Activated naive CD4-positive, alpha-beta T cell treated with anti-CD3 and anti-CD28 coated beads, Interleukin-2, amount 10 ng/mL, durations not matched to agents 7 days and 5 days (primary cell): ENCODE measurements at regions not wholly inside any gene's neighbourhood (a gene's known extent, or its start where the extent isn't known, plus 50 kb on each side); places are given as distances from the start of the nearest gene placed in this dataset.

Experiments
- CTCF ChIA-PET: fragments of 350-600 bp; sonication (Branson Sonifier 250); formaldehyde crosslinking; loops from one replicate; lab custom pipeline; 2021; ENCODE audit warnings: antibody characterized with exemption; lab: Charles Lee
- DNase-seq: peaks from one replicate; pipeline ENCODE4 v3.0.0-alpha.2; 2020
- H3K27ac Mint-ChIP-seq: one replicate; pipeline ENCODE4 v1.8.0; 2021; ENCODE audit warnings: mild to moderate bottlenecking, moderate library complexity, mixed read lengths
- H3K27me3 Mint-ChIP-seq: one replicate; pipeline ENCODE4 v1.8.0; 2021; ENCODE audit warnings: mild to moderate bottlenecking, mixed read lengths
- H3K36me3 Mint-ChIP-seq: one replicate; pipeline ENCODE4 v1.8.0; 2021; ENCODE audit warnings: mixed read lengths
- H3K4me1 Mint-ChIP-seq: one replicate; pipeline ENCODE4 v1.8.0; 2021; ENCODE audit warnings: mixed read lengths
- H3K4me3 Mint-ChIP-seq: one replicate; pipeline ENCODE4 v1.8.0; 2021; ENCODE audit warnings: mild to moderate bottlenecking, moderate library complexity, mixed read lengths
- H3K9me3 Mint-ChIP-seq: one replicate; pipeline ENCODE4 v1.8.0; 2021; ENCODE audit warnings: mixed read lengths

- no peaks in the 10 kb centered on the region for H3K4me1 Mint-ChIP-seq
- H3K27ac Mint-ChIP-seq = no peak overlapping the region
- H3K9me3 Mint-ChIP-seq = peaks cover 8% of the 10 kb centered on the region
- H3K27me3 Mint-ChIP-seq = no peaks in the 10 kb centered on the region
- no peaks in the 10 kb centered on the region for H3K36me3 Mint-ChIP-seq
- CTCF ChIA-PET = no interaction called here
- DNase-seq = no peak
- no peak overlapping the region for H3K4me3 Mint-ChIP-seq
Measured at GRCh38 chr2:221836095-221836494, 264.0 kb upstream of the EPHA4 start.

- no peaks in the 10 kb centered on the region for H3K36me3 Mint-ChIP-seq
- CTCF ChIA-PET = no interaction called here
Measured at GRCh38 chr2:221833966-221834365, 261.9 kb upstream of the EPHA4 start.

GRCh38 chr2:221831051-221831450, 258.9 kb upstream of the EPHA4 start:
- Mint-ChIP-seq H3K36me3 (no peaks in the 10 kb centered on the region), H3K27ac (no peak overlapping the region), H3K27me3 (no peaks in the 10 kb centered on the region), H3K9me3 (peaks cover 8% of the 10 kb centered on the region), H3K4me1 (no peaks in the 10 kb centered on the region), H3K4me3 (no peak overlapping the region)
- no peak for DNase-seq
- CTCF ChIA-PET = no interaction called here

More at GRCh38 chr2:221833966-221834365, 261.9 kb upstream of the EPHA4 start:
- no peak overlapping the region for H3K4me3 Mint-ChIP-seq
- H3K4me1 Mint-ChIP-seq = no peaks in the 10 kb centered on the region
- no peak for DNase-seq
- H3K9me3 Mint-ChIP-seq = peaks cover 8% of the 10 kb centered on the region
- H3K27me3 Mint-ChIP-seq = no peaks in the 10 kb centered on the region
- no peak overlapping the region for H3K27ac Mint-ChIP-seq

- Mint-ChIP-seq H3K27ac (no peak overlapping the region), H3K9me3 (no peaks in the 10 kb centered on the region), H3K4me3 (no peak overlapping the region), H3K27me3 (no peaks in the 10 kb centered on the region), H3K4me1 (no peaks in the 10 kb centered on the region), H3K36me3 (no peaks in the 10 kb centered on the region)
- no peak for DNase-seq
- CTCF ChIA-PET = no interaction called here
Measured at GRCh38 chr2:221822416-221822815, 250.3 kb upstream of the EPHA4 start.

DNA sequence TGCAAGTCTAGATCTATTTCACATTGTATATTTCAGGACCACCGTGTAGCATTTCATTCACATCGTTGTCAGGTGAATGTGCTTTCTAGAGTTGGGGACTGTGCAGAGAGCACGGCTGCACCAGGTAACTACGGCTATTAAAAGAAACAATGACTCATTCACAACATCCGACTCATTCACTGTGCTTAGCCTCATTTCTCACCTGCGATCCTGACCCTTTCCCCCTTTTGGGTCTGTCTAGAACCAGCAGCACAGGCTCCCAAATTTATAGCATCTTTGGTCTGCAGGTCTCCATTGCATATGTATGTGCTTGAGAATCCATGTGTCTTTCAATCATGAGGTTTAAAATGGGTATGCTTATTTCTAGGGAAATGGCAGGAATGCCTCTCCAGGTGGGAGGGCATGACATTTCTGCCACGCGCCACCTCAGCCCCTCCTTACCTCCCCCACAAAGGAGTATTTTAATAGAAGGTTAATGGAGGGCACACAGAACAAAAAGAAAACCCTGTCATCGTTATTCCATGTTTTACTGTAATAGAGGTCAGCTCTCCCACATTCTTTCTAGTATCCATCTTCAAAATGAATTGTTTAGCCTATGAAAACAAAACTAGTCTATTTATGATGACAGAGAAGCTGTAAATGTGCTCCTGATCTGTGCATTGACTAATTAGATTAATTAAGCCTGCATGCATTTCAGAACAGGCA, 246.7 kb upstream of the EPHA4 start:
- Mint-ChIP-seq H3K36me3 (no peaks in the 10 kb centered on the region), H3K27me3 (no peaks in the 10 kb centered on the region)
- CTCF ChIA-PET = no interaction called here

GRCh38 chr2:221817878-221818277, 245.8 kb upstream of the EPHA4 start:
- Mint-ChIP-seq H3K9me3 (peaks cover 6% of the 10 kb centered on the region), H3K4me3 (no peak overlapping the region), H3K4me1 (no peaks in the 10 kb centered on the region), H3K27ac (no peak overlapping the region), H3K27me3 (no peaks in the 10 kb centered on the region), H3K36me3 (no peaks in the 10 kb centered on the region)
- DNase-seq = no peak
- CTCF ChIA-PET = no interaction called here

More for the DNA sequence above, 246.7 kb upstream of the EPHA4 start:
- Mint-ChIP-seq H3K9me3 (peaks cover 6% of the 10 kb centered on the region), H3K27ac (no peak overlapping the region), H3K4me1 (no peaks in the 10 kb centered on the region), H3K4me3 (no peak overlapping the region)
- DNase-seq = no peak

GRCh38 chr2:221817052-221817451, 244.9 kb upstream of the EPHA4 start:
- Mint-ChIP-seq H3K9me3 (peaks cover 6% of the 10 kb centered on the region), H3K4me3 (no peak overlapping the region), H3K36me3 (no peaks in the 10 kb centered on the region), H3K4me1 (no peaks in the 10 kb centered on the region), H3K27ac (no peak overlapping the region), H3K27me3 (no peaks in the 10 kb centered on the region)
- DNase-seq = no peak
- CTCF ChIA-PET = no interaction called here

DNA sequence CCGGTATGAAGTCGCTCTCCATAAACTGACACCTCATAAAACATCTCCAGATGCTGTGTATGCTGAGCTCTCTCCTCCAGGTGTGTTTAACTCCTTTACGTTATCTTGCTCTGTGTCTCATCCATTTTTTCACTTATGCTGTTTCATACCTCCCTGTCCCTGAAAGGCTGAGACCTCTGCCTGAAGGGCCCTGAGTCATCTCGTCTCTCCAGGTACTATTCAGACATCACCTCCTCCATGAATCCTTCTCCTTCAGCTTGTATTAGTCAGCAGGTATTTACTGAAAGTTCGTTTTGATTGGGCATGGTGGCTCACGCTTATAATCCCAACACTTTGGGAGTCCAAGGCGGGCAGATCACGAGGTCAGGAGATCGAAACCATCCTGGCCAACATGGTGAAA, 244.5 kb upstream of the EPHA4 start:
- no peak for DNase-seq
- Mint-ChIP-seq H3K4me3 (no peak overlapping the region), H3K9me3 (peaks cover 6% of the 10 kb centered on the region), H3K27me3 (no peaks in the 10 kb centered on the region), H3K36me3 (no peaks in the 10 kb centered on the region), H3K27ac (no peak overlapping the region), H3K4me1 (no peaks in the 10 kb centered on the region)
- CTCF ChIA-PET = no interaction called here

- DNase-seq = no peak
- Mint-ChIP-seq H3K9me3 (peaks cover 6% of the 10 kb centered on the region), H3K4me3 (no peak overlapping the region), H3K4me1 (no peaks in the 10 kb centered on the region), H3K27ac (no peak overlapping the region), H3K27me3 (no peaks in the 10 kb centered on the region), H3K36me3 (no peaks in the 10 kb centered on the region)
- CTCF ChIA-PET = no interaction called here
Measured at GRCh38 chr2:221810650-221811049, 238.5 kb upstream of the EPHA4 start.

DNA sequence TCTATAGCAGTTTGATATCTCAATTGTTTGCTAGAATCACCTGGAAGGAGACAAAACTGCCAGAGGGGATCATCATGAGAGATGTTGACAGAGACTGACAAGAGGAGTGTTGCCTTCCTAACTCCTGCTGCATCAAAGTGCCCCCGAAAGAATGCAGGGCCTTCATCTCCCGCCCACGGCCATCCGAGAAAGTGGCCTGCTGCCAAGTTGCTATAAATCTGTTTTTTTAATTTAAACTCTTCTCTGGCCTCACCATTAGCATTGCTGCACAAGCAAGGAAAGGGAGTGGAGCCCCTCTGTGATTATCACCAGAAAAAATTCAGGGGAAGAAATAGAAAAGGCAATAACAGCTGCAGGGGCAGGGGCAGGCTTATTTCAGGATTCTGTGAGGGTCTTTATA, 238.1 kb upstream of the EPHA4 start:
- H3K4me1 Mint-ChIP-seq = no peaks in the 10 kb centered on the region
- CTCF ChIA-PET = no interaction called here
- H3K27me3 Mint-ChIP-seq = no peaks in the 10 kb centered on the region
- peaks cover 6% of the 10 kb centered on the region for H3K9me3 Mint-ChIP-seq
- H3K4me3 Mint-ChIP-seq = no peak overlapping the region
- H3K36me3 Mint-ChIP-seq = no peaks in the 10 kb centered on the region
- no peak for DNase-seq
- no peak overlapping the region for H3K27ac Mint-ChIP-seq

GRCh38 chr2:221808488-221808887, 236.4 kb upstream of the EPHA4 start:
- no peaks in the 10 kb centered on the region for H3K4me1 Mint-ChIP-seq
- no peak overlapping the region for H3K27ac Mint-ChIP-seq
- H3K27me3 Mint-ChIP-seq = no peaks in the 10 kb centered on the region
- peaks cover 2% of the 10 kb centered on the region for H3K9me3 Mint-ChIP-seq
- H3K4me3 Mint-ChIP-seq = no peak overlapping the region
- CTCF ChIA-PET = no interaction called here
- H3K36me3 Mint-ChIP-seq = no peaks in the 10 kb centered on the region
- DNase-seq = no peak

GRCh38 chr2:221807706-221808105, 235.6 kb upstream of the EPHA4 start:
- Mint-ChIP-seq H3K4me1 (no peaks in the 10 kb centered on the region), H3K4me3 (no peak overlapping the region), H3K27me3 (no peaks in the 10 kb centered on the region), H3K27ac (no peak overlapping the region), H3K9me3 (peaks cover 2% of the 10 kb centered on the region), H3K36me3 (no peaks in the 10 kb centered on the region)
- no peak for DNase-seq
- CTCF ChIA-PET = no interaction called here

- no peak for DNase-seq
- H3K36me3 Mint-ChIP-seq = no peaks in the 10 kb centered on the region
- no peak overlapping the region for H3K4me3 Mint-ChIP-seq
- H3K27ac Mint-ChIP-seq = no peak overlapping the region
- H3K4me1 Mint-ChIP-seq = no peaks in the 10 kb centered on the region
- CTCF ChIA-PET = no interaction called here
- peaks cover 2% of the 10 kb centered on the region for H3K9me3 Mint-ChIP-seq
- no peaks in the 10 kb centered on the region for H3K27me3 Mint-ChIP-seq
Measured at GRCh38 chr2:221802089-221802488, 230.0 kb upstream of the EPHA4 start.

GRCh38 chr2:221792971-221793521, 220.9 kb upstream of the EPHA4 start:
- no peaks in the 10 kb centered on the region for H3K4me1 Mint-ChIP-seq
- CTCF ChIA-PET = no interaction called here

GRCh38 chr2:221791844-221792243, 219.7 kb upstream of the EPHA4 start:
- H3K27me3 Mint-ChIP-seq = no peaks in the 10 kb centered on the region
- H3K4me3 Mint-ChIP-seq = no peak overlapping the region
- no peak overlapping the region for H3K27ac Mint-ChIP-seq
- no peaks in the 10 kb centered on the region for H3K36me3 Mint-ChIP-seq
- CTCF ChIA-PET = no interaction called here
- H3K9me3 Mint-ChIP-seq = no peaks in the 10 kb centered on the region
- DNase-seq = no peak
- H3K4me1 Mint-ChIP-seq = no peaks in the 10 kb centered on the region

More at GRCh38 chr2:221792971-221793521, 220.9 kb upstream of the EPHA4 start:
- H3K36me3 Mint-ChIP-seq = no peaks in the 10 kb centered on the region
- H3K4me3 Mint-ChIP-seq = no peak overlapping the region
- H3K27me3 Mint-ChIP-seq = no peaks in the 10 kb centered on the region
- no peaks in the 10 kb centered on the region for H3K9me3 Mint-ChIP-seq
- no peak overlapping the region for H3K27ac Mint-ChIP-seq
- DNase-seq = no peak
